NCI-H146 (cell line): ENCODE measurements at regions not wholly inside any gene's neighbourhood (a gene's known extent, or its start where the extent isn't known, plus 50 kb on each side); places are given as distances from the start of the nearest gene placed in this dataset.

Source experiments
- DNase-seq: peaks from one replicate; lab custom pipeline; 2025; lab: John Stamatoyannopoulos, UW

DNA sequence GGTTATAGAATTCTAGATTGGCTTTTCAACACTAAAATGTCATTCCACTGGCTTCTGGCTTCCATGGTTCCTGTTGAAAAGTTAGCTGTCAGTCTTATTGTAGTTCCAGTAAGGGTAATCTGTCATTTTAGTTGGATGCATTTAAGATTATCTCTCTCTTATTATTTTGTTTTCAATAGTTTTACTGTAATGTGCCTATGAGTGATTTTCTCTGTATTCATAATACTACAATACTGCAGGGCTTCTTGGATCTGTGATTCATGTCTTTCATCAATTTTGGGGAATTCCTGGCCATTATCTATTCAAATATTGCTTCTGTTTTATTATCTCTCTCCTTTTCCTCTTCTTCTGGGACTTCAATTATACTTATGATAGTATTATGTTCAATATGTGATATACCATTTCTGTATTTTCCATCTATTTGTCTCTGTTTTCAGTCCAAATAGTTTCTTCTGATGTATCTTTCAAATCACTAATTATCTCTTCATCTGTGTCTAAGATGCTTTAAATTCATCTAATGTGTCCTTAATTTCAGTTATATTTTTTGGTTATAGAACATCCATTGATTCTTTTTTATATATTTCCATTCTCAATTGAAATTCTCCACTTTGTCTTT is 101.5 kb downstream of the KCTD15 start:
- no peak for DNase-seq

DNA sequence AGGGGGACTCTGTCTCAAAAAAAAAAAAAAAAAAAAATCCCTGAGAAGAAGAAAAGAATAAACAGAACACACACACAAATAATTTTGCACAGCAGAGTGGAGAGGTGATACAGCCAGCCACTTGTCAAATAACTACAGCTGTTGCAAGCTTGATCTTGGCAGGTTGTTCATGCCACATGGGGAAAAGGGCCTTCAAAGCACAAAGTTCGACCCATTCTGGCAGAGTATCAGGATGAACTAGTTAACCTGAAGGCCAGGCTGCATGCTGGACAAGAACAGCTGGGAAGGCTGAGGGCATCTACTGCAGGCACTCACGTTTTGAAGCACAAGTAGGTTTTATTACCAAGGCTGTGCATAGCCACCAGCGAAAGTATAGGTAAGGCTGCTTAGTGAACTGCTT is 104.1 kb downstream of the KCTD15 start:
- DNase-seq = no peak

DNA sequence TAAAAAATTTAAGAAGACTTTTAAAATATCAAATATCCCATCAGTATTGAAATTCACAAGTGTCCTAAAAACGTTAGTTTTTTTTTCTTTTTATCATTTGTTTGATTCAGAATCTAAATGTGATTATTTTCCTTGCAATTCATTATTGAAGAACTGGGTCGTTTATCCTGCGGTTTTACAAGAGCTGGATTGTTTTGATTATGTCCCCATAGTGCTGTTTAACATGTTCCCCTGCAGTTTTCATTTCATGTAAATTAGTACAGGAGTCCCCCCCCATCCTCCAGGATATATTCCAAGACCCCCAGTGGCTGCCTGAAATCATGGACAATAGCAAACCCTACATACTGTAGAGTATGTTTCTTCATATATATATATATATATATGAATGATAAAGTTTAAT is 105.7 kb downstream of the KCTD15 start:
- DNase-seq = no peak

DNA sequence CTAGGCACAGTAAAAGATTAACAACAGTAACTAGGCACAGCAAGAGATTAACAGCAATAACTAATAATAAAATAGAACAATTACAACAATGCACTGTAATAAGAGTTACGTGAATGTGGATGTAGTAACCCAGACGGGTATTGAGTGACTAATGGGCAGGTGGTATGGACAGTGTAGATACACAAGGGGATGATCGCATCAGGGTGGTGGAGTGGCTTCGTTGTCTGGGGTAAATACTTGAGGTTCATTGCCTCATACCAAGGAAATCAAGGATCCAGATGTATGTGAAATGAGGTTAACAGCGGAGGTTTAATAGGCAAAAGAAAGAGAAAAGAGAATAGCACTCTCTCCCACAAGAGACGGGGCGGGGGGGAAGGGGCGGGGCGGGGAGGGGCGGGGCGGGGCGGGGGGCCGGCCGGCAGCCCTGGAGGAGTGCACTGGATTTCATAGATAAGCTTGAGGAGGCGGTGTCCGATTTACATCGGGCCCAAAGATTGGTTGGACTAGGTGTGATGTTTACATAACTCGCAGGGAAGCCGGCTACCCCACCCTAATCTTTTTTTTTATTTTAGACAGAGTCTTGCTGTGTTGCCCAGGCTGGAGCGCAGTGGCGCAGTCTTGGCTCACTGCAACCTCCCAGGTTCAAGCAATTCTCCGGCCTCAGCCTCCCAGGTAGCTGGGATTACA is 106.3 kb downstream of the KCTD15 start:
- no peak for DNase-seq

DNA sequence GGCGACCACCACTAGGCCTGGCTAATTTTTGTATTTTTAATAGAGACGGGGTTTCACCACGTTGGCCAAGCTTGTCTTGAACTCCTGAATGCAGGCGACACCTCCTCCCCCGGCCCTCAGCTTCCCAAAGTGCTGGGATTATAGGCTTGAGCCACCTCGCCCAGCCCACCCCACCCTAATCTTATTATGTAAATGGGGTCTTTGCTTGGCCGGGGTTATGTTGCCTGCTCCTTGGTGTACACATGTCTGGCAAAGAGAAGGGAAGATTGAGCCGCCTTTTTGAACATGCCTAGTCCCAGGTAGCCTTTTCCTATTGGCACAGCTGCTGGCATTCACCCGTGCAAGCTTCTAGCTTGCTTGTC is 106.8 kb downstream of the KCTD15 start:
- no peak for DNase-seq

DNA sequence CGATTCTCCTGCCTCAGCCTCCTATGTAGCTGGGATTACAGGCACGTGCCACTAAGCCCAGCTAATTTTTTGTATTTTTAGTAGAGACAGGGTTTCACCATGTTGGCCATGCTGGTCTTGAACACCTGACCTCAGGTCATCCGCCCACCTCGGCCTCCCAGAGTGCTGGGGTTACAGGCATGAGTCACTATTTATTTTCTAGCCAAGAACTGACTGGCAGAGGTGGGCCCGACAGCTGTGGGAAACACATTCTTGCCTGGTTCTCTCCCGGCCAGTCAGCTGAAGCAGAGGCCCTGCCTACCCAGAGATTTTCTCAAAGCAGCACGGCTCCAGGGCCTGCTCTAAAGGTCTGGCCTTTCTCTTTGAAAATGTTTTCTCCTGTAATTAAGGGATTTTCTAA is 108.0 kb downstream of the KCTD15 start:
- DNase-seq = no peak

DNA sequence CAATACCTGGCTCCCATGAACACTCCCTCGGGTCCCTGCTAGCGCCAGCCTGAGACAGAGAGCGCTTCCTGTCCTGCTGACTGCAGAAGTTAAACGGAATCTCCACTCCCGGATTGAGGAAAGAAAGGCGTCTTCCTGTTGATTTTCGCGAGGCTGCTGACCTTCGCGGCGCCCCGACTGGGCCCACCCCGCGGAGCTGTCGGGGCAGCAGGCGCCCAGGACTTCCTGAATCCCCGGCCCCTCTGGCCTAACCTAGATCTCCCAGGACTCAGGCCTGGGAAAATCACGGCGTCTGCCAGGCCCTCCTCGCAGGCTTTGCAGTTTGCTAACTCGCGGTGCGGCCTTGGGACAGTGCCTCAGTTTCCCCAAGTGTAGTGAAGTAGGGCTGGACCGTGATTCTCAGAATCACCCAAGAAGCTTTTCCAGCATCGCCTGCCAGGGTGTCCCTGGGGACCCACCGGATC is 108.8 kb downstream of the KCTD15 start:
- DNase-seq = no peak

DNA sequence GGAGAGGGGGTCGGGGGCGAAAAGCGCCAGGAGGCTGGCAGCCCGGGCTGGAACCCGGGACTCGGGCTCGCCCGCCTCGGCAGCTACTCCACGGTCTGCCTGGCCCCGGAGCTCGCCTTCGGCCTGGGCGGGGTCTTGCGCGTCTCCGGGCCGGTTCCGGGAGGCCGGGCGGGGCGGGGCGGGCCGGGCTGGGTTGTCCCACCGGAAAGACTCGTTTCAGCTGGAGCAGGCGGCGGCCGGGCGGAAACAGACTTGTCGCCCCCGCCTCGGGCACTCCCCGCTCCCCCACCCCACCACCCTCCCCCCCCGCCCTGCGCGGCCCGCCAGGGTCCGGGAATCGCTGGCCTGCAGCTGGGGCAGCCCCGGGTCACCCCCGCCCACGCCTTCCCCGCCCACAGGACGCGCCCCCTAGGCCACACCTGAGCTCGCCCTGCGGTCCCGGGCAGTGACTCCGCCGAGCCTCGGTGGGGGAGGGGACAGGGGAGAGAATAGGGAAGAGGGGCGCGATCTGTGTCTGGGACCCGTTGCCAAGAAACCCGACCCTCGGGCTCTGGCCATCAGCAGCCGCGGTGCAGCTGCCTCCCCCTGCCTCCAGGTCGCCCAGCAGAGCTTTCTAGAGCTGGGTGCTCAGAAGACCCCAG is 109.4 kb downstream of the KCTD15 start:
- no peak for DNase-seq

DNA sequence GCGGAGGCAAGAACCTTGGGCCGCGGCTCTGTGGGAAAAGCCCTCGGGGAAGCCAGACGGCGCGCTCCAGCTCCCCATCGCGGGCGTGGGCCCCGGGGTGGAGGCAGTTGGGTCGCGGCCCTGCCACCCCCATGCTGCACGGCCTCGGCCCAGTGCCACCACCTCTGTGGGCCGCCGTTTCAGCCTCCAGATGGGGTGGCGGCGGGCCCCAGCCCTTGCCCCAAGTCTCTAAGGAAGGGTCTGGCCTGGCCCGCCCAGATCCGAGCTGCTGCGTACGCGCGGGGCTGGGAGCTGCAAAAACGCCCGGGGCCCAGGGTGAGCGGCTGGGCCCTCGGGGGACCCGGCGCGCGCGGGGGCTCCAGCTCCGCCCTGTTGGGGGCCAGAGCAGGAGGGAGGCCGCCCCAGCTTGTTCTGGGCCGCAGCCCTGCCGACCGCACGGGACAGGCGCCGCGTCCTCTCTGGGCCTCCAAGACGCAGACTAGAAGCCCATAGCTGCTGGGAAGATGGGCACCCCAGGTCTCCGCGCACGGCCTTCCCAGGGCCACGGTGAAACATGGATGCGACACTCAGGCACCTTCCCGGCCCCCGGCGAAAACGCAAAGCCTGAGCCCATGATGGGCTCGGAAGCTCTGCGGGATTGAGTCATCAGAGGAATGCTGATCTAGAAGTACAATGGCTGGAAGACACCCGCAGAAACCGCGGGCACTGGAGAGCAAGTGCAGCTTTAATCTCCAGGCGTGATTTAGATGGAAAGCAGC is 110.1 kb downstream of the KCTD15 start:
- DNase-seq = no peak

DNA sequence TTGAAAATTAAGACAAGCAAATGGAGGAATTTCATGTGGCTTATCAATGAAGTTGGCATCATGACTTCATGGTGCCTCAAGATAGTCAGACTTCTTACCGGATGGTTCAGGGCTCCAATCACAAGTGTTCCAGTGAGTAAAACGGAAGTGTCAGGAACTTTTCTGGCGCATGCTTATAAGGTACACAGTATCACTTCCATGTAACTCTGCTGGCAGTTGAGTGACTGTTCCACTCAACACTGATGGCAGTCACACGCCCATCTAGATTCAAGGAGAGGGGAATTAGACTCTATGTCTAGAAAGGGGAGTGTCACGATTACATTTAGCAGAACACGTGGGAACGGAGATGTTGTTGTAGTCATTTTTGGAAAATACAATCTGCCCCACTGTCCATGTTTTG is 114.3 kb downstream of the KCTD15 start:
- no peak for DNase-seq

DNA sequence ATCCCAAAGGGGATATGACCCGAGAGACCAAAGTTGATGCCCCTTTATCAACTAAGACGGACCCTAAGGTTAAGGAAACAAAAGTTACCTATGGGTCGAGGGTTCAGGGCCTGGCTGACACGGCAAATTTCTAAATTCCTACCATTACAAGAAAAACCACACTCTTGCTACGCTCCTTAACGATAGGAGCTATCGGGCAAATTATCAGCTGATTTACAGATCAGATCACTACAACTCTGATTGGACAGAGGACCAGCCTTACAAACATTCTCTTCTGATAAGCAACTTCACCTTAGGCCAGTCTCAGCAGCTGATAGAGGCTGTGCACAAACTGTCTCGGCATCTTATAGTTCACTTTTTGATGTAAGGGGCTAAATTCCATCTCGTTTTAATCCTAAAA is 117.9 kb downstream of the KCTD15 start:
- DNase-seq = no peak

DNA sequence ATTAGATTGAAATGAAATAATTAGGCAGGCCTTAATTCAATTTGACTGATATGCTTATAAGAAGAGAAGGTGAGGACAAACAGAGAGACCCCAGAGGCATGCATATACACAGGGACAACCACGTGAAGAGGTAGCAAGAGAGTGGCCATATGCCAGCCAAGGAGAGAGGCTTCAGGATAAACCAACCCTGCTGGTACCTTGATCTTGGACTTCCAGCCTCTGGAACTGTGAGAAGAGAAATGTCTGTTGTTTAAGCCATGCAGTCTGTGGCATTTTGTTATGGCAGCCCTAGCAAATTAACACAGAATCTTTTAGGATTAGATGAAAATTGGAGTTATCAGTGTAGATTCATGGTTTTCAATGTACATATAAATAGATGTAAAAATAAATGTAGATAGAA is 120.1 kb downstream of the KCTD15 start:
- no peak for DNase-seq

DNA sequence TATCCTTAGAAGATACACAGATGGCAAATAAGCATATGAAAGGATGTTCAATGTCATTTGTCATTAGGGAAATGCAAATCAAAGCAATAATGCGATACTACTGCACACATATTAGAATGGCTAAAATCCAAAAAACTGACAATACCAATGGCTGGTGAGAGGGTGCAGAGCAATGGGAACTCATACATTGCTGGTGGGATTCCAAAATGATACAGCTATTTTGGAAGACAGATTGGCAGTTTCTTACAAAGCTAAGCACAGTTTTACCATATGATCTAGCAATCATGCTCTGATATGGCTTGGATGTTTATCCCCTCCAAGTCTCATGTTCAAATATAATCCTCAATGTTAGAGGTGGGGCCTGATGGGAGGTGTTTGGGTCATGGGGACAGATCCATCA is 122.6 kb downstream of the KCTD15 start:
- DNase-seq = no peak

DNA sequence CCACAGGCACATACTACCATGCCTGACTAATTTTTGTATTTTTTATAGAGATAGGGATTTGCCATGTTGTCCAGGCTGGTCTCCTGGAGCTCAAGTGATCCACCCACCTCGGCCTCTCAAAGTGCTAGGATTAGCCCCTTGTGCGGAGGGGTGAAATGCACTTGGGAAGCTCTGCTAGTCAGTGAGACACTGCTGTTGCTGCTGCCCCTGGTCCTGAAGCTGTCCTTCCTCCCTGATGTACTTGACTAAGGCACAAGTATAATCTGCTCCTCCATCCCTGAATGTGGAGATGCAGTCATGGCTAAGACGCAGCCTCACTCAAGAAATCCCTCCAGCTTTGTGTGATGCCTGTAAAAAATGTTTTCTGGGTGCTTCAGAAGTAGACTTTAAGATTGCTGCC is 124.5 kb downstream of the KCTD15 start:
- no peak for DNase-seq

DNA sequence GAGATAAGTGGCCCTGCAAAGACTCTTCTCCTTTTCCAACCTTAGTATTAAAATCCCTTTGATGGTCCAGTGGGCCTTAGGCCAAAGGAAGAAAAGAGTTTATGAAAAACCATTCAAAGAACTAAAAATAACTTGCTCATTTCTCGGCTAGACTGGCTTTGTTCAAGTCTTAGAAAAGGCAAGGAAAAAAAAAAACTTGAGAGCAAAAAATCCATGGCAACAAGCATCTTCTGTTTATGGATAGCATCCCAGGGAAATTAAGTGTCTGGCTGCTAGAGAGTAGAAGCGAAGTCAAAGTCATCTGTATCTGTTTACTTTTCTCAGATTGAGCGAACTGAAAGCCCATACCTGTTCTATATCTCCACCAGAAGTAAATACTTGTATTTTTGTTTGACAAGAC is 129.6 kb downstream of the KCTD15 start:
- no peak for DNase-seq

DNA sequence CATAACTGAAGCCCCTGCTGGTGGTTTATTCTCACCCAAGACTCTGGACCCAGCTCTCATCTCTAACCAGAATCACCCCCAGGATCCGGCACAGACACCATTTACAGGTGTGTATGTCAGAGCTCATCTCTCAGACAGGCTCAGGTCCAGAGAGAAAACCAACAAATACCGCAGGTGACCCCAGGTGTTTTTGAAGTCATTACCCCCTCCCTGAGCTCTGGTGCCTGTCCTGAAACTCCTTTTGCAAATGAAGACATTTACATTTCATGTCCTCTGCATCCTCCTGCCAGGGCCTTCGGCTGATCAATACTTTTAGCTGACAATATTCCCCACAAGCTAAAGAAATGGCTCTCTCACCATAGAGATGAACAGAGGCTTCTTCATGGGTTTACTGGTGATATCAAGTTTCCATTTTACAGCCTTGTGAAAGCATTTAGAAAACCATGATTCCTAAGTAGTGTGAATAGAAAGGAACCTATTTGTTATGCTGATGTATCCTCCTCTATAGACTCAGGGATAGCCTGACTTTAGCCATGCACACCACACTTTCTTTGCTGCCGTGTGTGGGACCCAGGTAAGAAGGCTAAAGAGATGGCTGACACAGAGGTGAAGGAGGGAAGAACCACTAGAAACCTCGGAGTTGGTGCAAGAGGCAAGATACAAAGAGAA is 131.3 kb downstream of the KCTD15 start:
- DNase-seq = no peak

DNA sequence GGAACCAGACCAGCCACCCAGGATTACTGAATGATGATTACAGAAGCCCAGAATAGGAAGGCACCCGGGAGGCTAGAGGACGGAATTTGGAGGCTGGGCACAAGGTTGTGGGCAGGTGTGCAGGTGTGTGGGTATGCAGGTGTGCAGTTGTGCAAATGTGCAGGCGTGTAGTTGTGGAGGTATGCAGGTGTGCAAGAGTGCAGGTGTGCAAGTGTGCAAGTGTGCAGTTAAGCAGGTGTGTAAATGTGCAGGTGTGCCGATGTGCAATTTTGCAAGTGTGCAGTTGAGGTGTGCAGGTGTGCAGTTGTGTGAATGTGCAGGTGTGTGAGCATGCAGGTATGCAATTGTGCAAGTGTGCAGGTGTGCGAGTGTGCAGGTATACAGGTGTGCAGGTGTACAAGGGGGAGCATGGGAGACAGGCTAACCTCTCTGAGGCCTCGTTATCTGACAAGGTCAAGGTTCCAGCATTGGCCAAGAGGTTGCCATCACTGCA is 131.8 kb downstream of the KCTD15 start:
- no peak for DNase-seq

DNA sequence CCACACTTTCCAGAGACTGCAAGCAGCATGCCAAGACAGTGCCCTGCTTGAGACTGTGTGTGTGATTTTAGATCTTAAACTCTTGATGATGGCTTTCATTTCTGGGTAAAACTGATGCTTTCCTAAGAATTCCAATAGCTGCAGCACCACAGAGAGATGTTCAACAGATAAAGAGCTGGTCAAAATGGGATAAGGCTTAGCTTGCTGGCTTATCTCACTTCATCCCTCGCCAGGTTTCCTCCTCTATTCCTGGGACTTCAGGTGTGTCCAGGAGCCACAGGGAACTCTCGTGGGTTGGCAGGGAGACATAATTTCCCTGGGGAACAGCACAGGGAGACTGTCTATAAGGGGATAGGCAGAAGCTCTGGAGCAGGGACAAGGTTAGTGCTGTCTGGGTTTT is 137.3 kb downstream of the KCTD15 start:
- no peak for DNase-seq

DNA sequence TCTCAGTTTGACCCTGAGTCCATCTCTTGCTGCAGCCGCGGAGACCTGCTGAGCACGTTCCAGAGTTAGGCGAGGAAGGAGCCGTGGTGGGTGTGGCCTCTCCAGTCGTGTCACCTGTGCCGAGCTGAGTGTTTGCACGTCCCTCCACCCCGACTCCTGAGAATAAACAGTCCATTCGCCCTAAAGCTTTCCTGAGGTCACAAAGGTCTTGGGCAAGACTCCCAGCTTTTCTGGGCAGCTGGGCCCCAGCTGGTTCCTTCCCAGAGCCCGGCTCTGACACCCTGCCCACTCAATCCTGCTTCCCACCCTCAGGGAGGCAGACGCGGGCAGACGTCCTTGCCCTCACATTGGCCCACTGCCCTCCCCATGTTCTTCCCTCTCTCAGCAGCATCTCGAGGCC is 142.2 kb downstream of the KCTD15 start:
- DNase-seq = no peak

DNA sequence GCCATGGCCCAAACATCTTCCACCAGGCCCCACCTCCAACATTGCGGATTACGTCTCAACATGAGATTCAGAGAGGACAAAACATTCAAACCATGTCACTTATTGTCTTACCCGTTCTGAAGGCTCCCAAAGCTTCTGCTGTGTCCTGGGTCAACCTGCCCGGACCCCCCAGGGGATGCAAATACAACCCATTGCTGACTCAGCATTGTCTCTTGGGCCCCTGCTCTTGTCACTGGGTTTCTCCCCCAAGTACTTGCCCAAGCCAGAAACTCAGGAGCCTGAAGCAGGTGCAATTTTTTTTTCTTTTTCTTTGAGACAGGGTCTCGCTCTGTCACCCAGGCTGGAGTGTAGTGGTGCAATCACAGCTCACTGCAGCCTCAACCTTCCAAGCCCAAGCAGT is 144.5 kb downstream of the KCTD15 start:
- no peak for DNase-seq

DNA sequence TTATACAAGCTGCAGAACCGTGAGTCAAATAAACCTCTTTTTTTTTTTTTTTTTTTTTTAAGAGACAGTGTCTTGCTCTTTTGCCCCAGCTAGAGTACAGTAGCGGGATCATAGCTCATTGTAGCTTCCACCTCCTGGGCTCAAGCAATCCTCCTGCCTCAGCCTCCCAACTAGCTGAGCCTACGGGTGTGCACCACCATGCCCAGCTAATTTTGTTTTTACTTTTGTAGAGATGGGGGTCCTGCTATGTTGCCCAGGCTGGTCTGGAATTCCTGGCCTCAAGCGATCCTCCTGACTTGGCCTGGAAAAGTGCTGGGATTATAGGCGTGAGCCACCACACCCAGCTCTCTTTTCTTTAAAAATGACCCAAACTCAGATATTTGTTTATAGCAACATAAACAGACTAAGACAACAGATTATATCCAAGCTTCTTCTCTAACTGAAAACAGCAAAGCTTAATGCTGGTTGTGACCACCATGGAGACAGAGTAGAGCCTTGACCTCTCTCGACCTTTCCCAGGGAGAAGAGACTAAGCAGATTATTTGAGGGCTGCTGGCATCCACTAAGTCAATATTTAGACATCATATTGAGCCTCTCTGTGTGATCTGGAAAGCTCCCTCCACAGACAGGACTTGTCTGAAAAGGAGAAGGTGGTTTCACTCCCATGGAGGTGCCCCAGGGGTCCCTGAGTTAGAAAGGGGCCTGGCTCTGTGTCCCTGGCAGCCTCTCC is 150.0 kb downstream of the KCTD15 start:
- no peak for DNase-seq
